ENCODE measurements at regions not wholly inside any gene's neighbourhood (a gene's known extent, or its start where the extent isn't known, plus 50 kb on each side); places are given as distances from the start of the nearest gene placed in this dataset.
A peak's percentile ranks its signal among the peaks of the same experiment; 100 is the strongest.

- H3K4me3 Mint-ChIP-seq = no peak overlapping the region
- no peak for TF ChIP-seq CTCF (conservative IDR thresholded peaks at IDR 0.05)
- H3K27me3 Mint-ChIP-seq (ENCODE audit: low read depth) = no peaks in the 10 kb centered on the region
- H3K4me1 Mint-ChIP-seq = peaks cover 30% of the 10 kb centered on the region
- no peak overlapping the region for H3K27ac Mint-ChIP-seq (ENCODE audit: unreplicated experiment)
- peaks cover 6% of the 10 kb centered on the region for H3K9me3 Mint-ChIP-seq
- no peak for DNase-seq (ENCODE audit: low read depth, low spot score)
- no peaks in the 10 kb centered on the region for H3K36me3 Mint-ChIP-seq (ENCODE audit: low read depth)
These were observed 362.3 kb downstream of the RND3 start for GRCh38 chr2:150125188-150125587.

GRCh38 chr2:150124739-150125138, 362.7 kb downstream of the RND3 start:
- no peak overlapping the region for H3K4me3 Mint-ChIP-seq
- DNase-seq (ENCODE audit: low read depth, low spot score) = no peak
- H3K9me3 Mint-ChIP-seq = peaks cover 6% of the 10 kb centered on the region
- no peak overlapping the region for H3K27ac Mint-ChIP-seq (ENCODE audit: unreplicated experiment)
- H3K27me3 Mint-ChIP-seq (ENCODE audit: low read depth) = no peaks in the 10 kb centered on the region
- no peak for TF ChIP-seq CTCF (conservative IDR thresholded peaks at IDR 0.05)
- no peaks in the 10 kb centered on the region for H3K36me3 Mint-ChIP-seq (ENCODE audit: low read depth)
- H3K4me1 Mint-ChIP-seq = peaks cover 34% of the 10 kb centered on the region

GRCh38 chr2:150122871-150123613, 364.4 kb downstream of the RND3 start:
- no peak for DNase-seq (ENCODE audit: low read depth, low spot score)
- Mint-ChIP-seq H3K27me3 (ENCODE audit: low read depth) (no peaks in the 10 kb centered on the region), H3K27ac (ENCODE audit: unreplicated experiment) (no peak overlapping the region), H3K4me3 (no peak overlapping the region), H3K9me3 (no peaks in the 10 kb centered on the region), H3K4me1 (peaks cover 40% of the 10 kb centered on the region), H3K36me3 (ENCODE audit: low read depth) (no peaks in the 10 kb centered on the region)
- TF ChIP-seq CTCF (conservative IDR thresholded peaks at IDR 0.05) = no peak

GRCh38 chr2:150122156-150122555, 365.3 kb downstream of the RND3 start:
- Mint-ChIP-seq H3K4me3 (no peak overlapping the region), H3K27ac (ENCODE audit: unreplicated experiment) (no peak overlapping the region), H3K36me3 (ENCODE audit: low read depth) (no peaks in the 10 kb centered on the region), H3K4me1 (peaks cover 35% of the 10 kb centered on the region), H3K9me3 (no peaks in the 10 kb centered on the region), H3K27me3 (ENCODE audit: low read depth) (no peaks in the 10 kb centered on the region)
- no peak for DNase-seq (ENCODE audit: low read depth, low spot score)
- TF ChIP-seq CTCF (conservative IDR thresholded peaks at IDR 0.05) = no peak

GRCh38 chr2:150120326-150120955, 367.0 kb downstream of the RND3 start:
- H3K27ac Mint-ChIP-seq (ENCODE audit: unreplicated experiment) = peak overlapping the region; percentile 83
- H3K9me3 Mint-ChIP-seq = no peaks in the 10 kb centered on the region
- H3K27me3 Mint-ChIP-seq (ENCODE audit: low read depth) = no peaks in the 10 kb centered on the region
- H3K4me3 Mint-ChIP-seq = peak overlapping the region; percentile 74
- no peaks in the 10 kb centered on the region for H3K36me3 Mint-ChIP-seq (ENCODE audit: low read depth)
- DNase-seq (ENCODE audit: low read depth, low spot score) = no peak
- no peak for TF ChIP-seq CTCF (conservative IDR thresholded peaks at IDR 0.05)
- peaks cover 20% of the 10 kb centered on the region for H3K4me1 Mint-ChIP-seq
